Trophoblast cell (in vitro differentiated cells and primary cell): ENCODE measurements at regions not wholly inside any gene's neighbourhood (a gene's known extent, or its start where the extent isn't known, plus 50 kb on each side); places are given as distances from the start of the nearest gene placed in this dataset.

Experiments used
- DNase-seq, 2 donors: peaks; one replicate each; pipeline ENCODE4 v3.0.0-alpha.2; 2016
- H2AFZ ChIP-seq: 2 replicates; pipeline ENCODE4 v1.6.1; 2013; ENCODE audit warnings: low read length, moderate library complexity, mild to moderate bottlenecking; ENCODE audit not compliant: insufficient read depth, poor library complexity
- H2AK5ac ChIP-seq: 2 replicates; pipeline ENCODE4 v1.6.1; 2013; ENCODE audit warnings: mild to moderate bottlenecking, low read length
- H2BK120ac ChIP-seq: 2 replicates; pipeline ENCODE4 v1.6.1; 2013; ENCODE audit warnings: low read length, mild to moderate bottlenecking, moderate library complexity; ENCODE audit not compliant: insufficient read depth, poor library complexity
- H2BK12ac ChIP-seq: 2 replicates; pipeline ENCODE4 v1.6.1; 2013; ENCODE audit warnings: mild to moderate bottlenecking, low read length, moderate library complexity
- H2BK5ac ChIP-seq: 2 replicates; pipeline ENCODE4 v1.6.1; 2013; ENCODE audit warnings: low read length, low read depth, moderate library complexity, mild to moderate bottlenecking; ENCODE audit not compliant: poor library complexity
- H3K14ac ChIP-seq: 2 replicates; pipeline ENCODE4 v1.6.1; 2013; ENCODE audit warnings: mild to moderate bottlenecking, low read length
- H3K18ac ChIP-seq: 2 replicates; pipeline ENCODE4 v1.6.1; 2013; ENCODE audit warnings: mild to moderate bottlenecking, low read length
- H3K23ac ChIP-seq: 2 replicates; pipeline ENCODE4 v1.6.1; 2013; ENCODE audit warnings: low read length
- H3K27ac ChIP-seq: 2 replicates; pipeline ENCODE4 v1.5.1; 2013; ENCODE audit warnings: low read depth, mild to moderate bottlenecking, inconsistent platforms, low read length, moderate library complexity
- H3K27me3 ChIP-seq: 2 replicates; pipeline ENCODE4 v1.6.1; 2013; ENCODE audit warnings: inconsistent platforms, mild to moderate bottlenecking, low read length, moderate library complexity; ENCODE audit not compliant: insufficient read depth
- H3K36me3 ChIP-seq, 2 experiments: 1 replicate in 1 of 2; 2 replicates in 1 of 2; pipeline ENCODE4 v1.6.1; 2013; ENCODE audit warnings: low read length in 2 of 2, mild to moderate bottlenecking in 2 of 2, moderate library complexity in 1 of 2; ENCODE audit not compliant: insufficient read depth in 2 of 2, control insufficient read depth in 1 of 2
- H3K4ac ChIP-seq: 2 replicates; pipeline ENCODE4 v1.6.1; 2013; ENCODE audit warnings: low read depth, mild to moderate bottlenecking, low read length, moderate library complexity
- H3K4me1 ChIP-seq, 2 experiments: 1 replicate in 1 of 2; 2 replicates in 1 of 2; pipeline ENCODE4 v1.6.1; 2013; ENCODE audit warnings: low read length in 2 of 2, mild to moderate bottlenecking in 2 of 2, moderate library complexity in 1 of 2; ENCODE audit not compliant: insufficient read depth in 2 of 2, control insufficient read depth in 1 of 2
- H3K4me2 ChIP-seq: 2 replicates; pipeline ENCODE4 v1.6.1; 2013; ENCODE audit warnings: inconsistent platforms, mild to moderate bottlenecking, low read length, moderate library complexity
- H3K4me3 ChIP-seq: 2 replicates; pipeline ENCODE4 v1.5.1; 2013; ENCODE audit warnings: mild to moderate bottlenecking, low read depth, low read length, inconsistent platforms
- H3K79me1 ChIP-seq: one replicate; pipeline ENCODE4 v1.6.1; 2013; ENCODE audit warnings: low read length
- H3K79me2 ChIP-seq: 2 replicates; pipeline ENCODE4 v1.6.1; 2013; ENCODE audit warnings: low read length, mild to moderate bottlenecking; ENCODE audit not compliant: control insufficient read depth, insufficient read depth, poor library complexity
- H3K9ac ChIP-seq: 2 replicates; pipeline ENCODE4 v1.6.1; 2013; ENCODE audit warnings: mild to moderate bottlenecking, low read length
- H3K9me3 ChIP-seq: 2 replicates; pipeline ENCODE4 v1.6.1; 2013; ENCODE audit warnings: low read depth, mild to moderate bottlenecking, control low read depth, inconsistent platforms, low read length; ENCODE audit not compliant: insufficient read depth
- H4K12ac ChIP-seq: 2 replicates; pipeline ENCODE4 v1.6.1; 2013; ENCODE audit warnings: low read depth, mild to moderate bottlenecking, low read length, moderate library complexity
- H4K8ac ChIP-seq: 2 replicates; pipeline ENCODE4 v1.6.1; 2013; ENCODE audit warnings: low read depth, mild to moderate bottlenecking, low read length, moderate library complexity
- H4K91ac ChIP-seq: one replicate; pipeline ENCODE4 v1.6.1; 2013; ENCODE audit warnings: low read depth, mild to moderate bottlenecking, low read length, moderate library complexity
- WGBS: extraction: QIAGEN DNeasy Blood & Tissue Kit; methylation state at CpG from one replicate; pipeline ENCODE4 v1.1.7; 2013; ENCODE audit warnings: missing lambda C conversion rate; ENCODE audit not compliant: insufficient read length, insufficient coverage; ENCODE audit errors: extremely low coverage; 5-methylcytosine and 5-hydroxymethylcytosine counted together

- Histone ChIP-seq H2AK5ac (no peak overlapping the region), H3K9ac (no peak overlapping the region), H3K4me2 (peak overlapping the region; percentile 13), H3K4ac (no peak overlapping the region), H3K36me3 (no peaks in the 10 kb centered on the region), H2AFZ (peak overlapping the region; percentile 5), H2BK5ac (no peak overlapping the region), H2BK120ac (no peak overlapping the region), H3K79me2 (no peaks in the 10 kb centered on the region), H3K4me1 (peaks cover 5 to 7% of the 10 kb centered on the region in 2 experiments), H4K8ac (no peak overlapping the region), H3K9me3 (peaks cover 7% of the 10 kb centered on the region), H3K4me3 (no peak overlapping the region), H3K27me3 (no peaks in the 10 kb centered on the region), H3K14ac (no peak overlapping the region), H4K91ac (no peak overlapping the region), H3K27ac (no peak overlapping the region), H3K23ac (no peak overlapping the region), H3K79me1 (no peaks in the 10 kb centered on the region), H2BK12ac (no peak overlapping the region), H3K18ac (no peak overlapping the region), H4K12ac (no peak overlapping the region)
- no CpG with 5 or more reads among the region's 15 CpGs for WGBS
- no peak for DNase-seq
Observed at GRCh38 chr7:380139-380485, 90.1 kb downstream of the FOXL3 start.

- Histone ChIP-seq H3K79me1 (no peaks in the 10 kb centered on the region), H3K4me2 (no peak overlapping the region), H2AFZ (no peak overlapping the region), H3K27me3 (no peaks in the 10 kb centered on the region), H3K4me3 (no peak overlapping the region), H3K23ac (no peak overlapping the region), H2AK5ac (no peak overlapping the region), H3K4me1 (peaks cover 5 to 7% of the 10 kb centered on the region in 2 experiments), H2BK12ac (no peak overlapping the region), H3K79me2 (no peaks in the 10 kb centered on the region), H3K18ac (no peak overlapping the region), H3K14ac (no peak overlapping the region), H3K9me3 (peaks cover 9% of the 10 kb centered on the region), H4K12ac (no peak overlapping the region), H3K36me3 (no peaks in the 10 kb centered on the region), H3K9ac (no peak overlapping the region), H2BK5ac (no peak overlapping the region), H4K91ac (no peak overlapping the region), H3K4ac (no peak overlapping the region), H4K8ac (no peak overlapping the region), H3K27ac (no peak overlapping the region), H2BK120ac (no peak overlapping the region)
- no CpG with 5 or more reads among the region's 8 CpGs for WGBS
- DNase-seq, result no peak
Observed at GRCh38 chr7:380711-381210, 90.8 kb downstream of the FOXL3 start.

- H3K27ac ChIP-seq, result no peak overlapping the region
Observed at GRCh38 chr7:381211-382042, 91.5 kb downstream of the FOXL3 start.

GRCh38 chr7:382043-382400, 92.1 kb downstream of the FOXL3 start:
- Histone ChIP-seq H3K27me3 (no peaks in the 10 kb centered on the region), H3K27ac (no peak overlapping the region), H2BK5ac (no peak overlapping the region), H2BK120ac (no peak overlapping the region), H3K4me3 (no peak overlapping the region), H2AK5ac (no peak overlapping the region), H3K23ac (no peak overlapping the region), H3K4me2 (no peak overlapping the region), H3K36me3 (no peaks in the 10 kb centered on the region), H4K12ac (no peak overlapping the region), H3K79me1 (no peaks in the 10 kb centered on the region), H4K91ac (no peak overlapping the region), H2AFZ (no peak overlapping the region), H3K18ac (no peak overlapping the region), H2BK12ac (no peak overlapping the region), H3K9ac (no peak overlapping the region), H3K4ac (no peak overlapping the region), H3K79me2 (no peaks in the 10 kb centered on the region), H3K14ac (no peak overlapping the region), H4K8ac (no peak overlapping the region), H3K4me1 (peaks cover 5 to 7% of the 10 kb centered on the region in 2 experiments), H3K9me3 (peaks cover 10% of the 10 kb centered on the region)
- no peak for DNase-seq
- no CpG with 5 or more reads among the region's 5 CpGs for WGBS

More at GRCh38 chr7:381211-382042, 91.5 kb downstream of the FOXL3 start:
- no peak overlapping the region for H3K23ac ChIP-seq
- no peak overlapping the region for H4K91ac ChIP-seq
- no peak overlapping the region for H3K4me2 ChIP-seq
- no peak overlapping the region for H3K9ac ChIP-seq
- no CpG with 5 or more reads among the region's 23 CpGs for WGBS
- no peaks in the 10 kb centered on the region for H3K79me2 ChIP-seq
- H3K18ac ChIP-seq, result no peak overlapping the region
- no peaks in the 10 kb centered on the region for H3K27me3 ChIP-seq
- H2BK12ac ChIP-seq, result no peak overlapping the region
- H4K12ac ChIP-seq, result no peak overlapping the region
- H2AFZ ChIP-seq, result no peak overlapping the region
- H3K14ac ChIP-seq, result no peak overlapping the region
- H2AK5ac ChIP-seq, result no peak overlapping the region
- peaks cover 5 to 7% of the 10 kb centered on the region in 2 experiments for H3K4me1 ChIP-seq
- H3K36me3 ChIP-seq, result no peaks in the 10 kb centered on the region
- DNase-seq, result no peak
- no peak overlapping the region for H3K4ac ChIP-seq
- no peak overlapping the region for H3K4me3 ChIP-seq
- H2BK120ac ChIP-seq, result no peak overlapping the region
- H3K9me3 ChIP-seq, result peaks cover 10% of the 10 kb centered on the region
- H3K79me1 ChIP-seq, result no peaks in the 10 kb centered on the region
- no peak overlapping the region for H4K8ac ChIP-seq
- H2BK5ac ChIP-seq, result no peak overlapping the region
